ENCODE measurements at regions not wholly inside any gene's neighbourhood (a gene's known extent, or its start where the extent isn't known, plus 50 kb on each side); places are given as distances from the start of the nearest gene placed in this dataset.
"Not testable (repeated sequence)": the region's sequence is repeated elsewhere in the genome, so short reads cannot be mapped to it uniquely, and the experiment has no call there.

- DNase-seq: no peak
These were observed 573.4 kb upstream of the ARPP21 start for GRCh38 chr3:35065891-35066290.

- no peak for DNase-seq
These were observed 571.6 kb upstream of the ARPP21 start for GRCh38 chr3:35067750-35068149.

- DNase-seq: no peak
These were observed 569.2 kb upstream of the ARPP21 start for GRCh38 chr3:35070088-35070487.

- DNase-seq: no peak
These were observed 567.6 kb upstream of the ARPP21 start for GRCh38 chr3:35071772-35072171.

GRCh38 chr3:35078780-35079179 is 560.5 kb upstream of the ARPP21 start:
- DNase-seq: no peak

- no peak for DNase-seq
These were observed 559.9 kb upstream of the ARPP21 start for GRCh38 chr3:35079403-35079802.

GRCh38 chr3:35081899-35082298 is 557.4 kb upstream of the ARPP21 start:
- DNase-seq: no peak

GRCh38 chr3:35088943-35089342 is 550.4 kb upstream of the ARPP21 start:
- no peak for DNase-seq

GRCh38 chr3:35114686-35115085 is 524.6 kb upstream of the ARPP21 start:
- no peak for DNase-seq

GRCh38 chr3:35120026-35120425 is 519.3 kb upstream of the ARPP21 start:
- no peak for DNase-seq

- DNase-seq: no peak
These were observed 501.7 kb upstream of the ARPP21 start for GRCh38 chr3:35137612-35138011.

- no peak for DNase-seq
These were observed 497.9 kb upstream of the ARPP21 start for GRCh38 chr3:35141406-35141805.

GRCh38 chr3:35144011-35144410 is 495.3 kb upstream of the ARPP21 start:
- DNase-seq: no peak

GRCh38 chr3:35146256-35147035 is 492.9 kb upstream of the ARPP21 start:
- DNase-seq: not testable (repeated sequence)

- DNase-seq: no peak
These were observed 455.2 kb upstream of the ARPP21 start for GRCh38 chr3:35183927-35184675.

GRCh38 chr3:35184775-35185174 is 454.6 kb upstream of the ARPP21 start:
- no peak for DNase-seq

- DNase-seq: no peak
These were observed 451.4 kb upstream of the ARPP21 start for GRCh38 chr3:35187908-35188307.

GRCh38 chr3:35194666-35195065 is 444.7 kb upstream of the ARPP21 start:
- DNase-seq: no peak

- no peak for DNase-seq
These were observed 440.5 kb upstream of the ARPP21 start for GRCh38 chr3:35198857-35199256.

GRCh38 chr3:35200056-35200455 is 439.3 kb upstream of the ARPP21 start:
- DNase-seq: no peak

GRCh38 chr3:35201211-35201610 is 438.1 kb upstream of the ARPP21 start:
- no peak for DNase-seq

GRCh38 chr3:35215525-35216500 is 423.5 kb upstream of the ARPP21 start:
- DNase-seq: no peak
